ENCODE measurements at regions not wholly inside any gene's neighbourhood (a gene's known extent, or its start where the extent isn't known, plus 50 kb on each side); places are given as distances from the start of the nearest gene placed in this dataset.

GRCh38 chr3:117246771-117247555 is 537.4 kb downstream of the TUSC7 start:
- no peak for TF ChIP-seq CTCF (IDR thresholded peaks at IDR 0.05)
- TF ChIP-seq POLR2A (IDR thresholded peaks at IDR 0.05), result no peak

Data from right lobe of liver (tissue), 4 donors.